Gastroesophageal sphincter (tissue), 4 donors: ENCODE measurements at regions not wholly inside any gene's neighbourhood (a gene's known extent, or its start where the extent isn't known, plus 50 kb on each side); places are given as distances from the start of the nearest gene placed in this dataset.
"Not testable (repeated sequence)": the region's sequence is repeated elsewhere in the genome, so short reads cannot be mapped to it uniquely, and the experiment has no call there.

Experiments used
- ATAC-seq: fragments of 150-250 bp; one replicate; pipeline ENCODE4 v1.9.1; 2016; ENCODE audit warnings: mild to moderate bottlenecking, moderate library complexity
- H3K27ac ChIP-seq, 4 donors: fragments of 200-600 bp; sonication (generic) in 3 of 4; 1 replicate in 3 of 4; 2 replicates in 1 of 4; pipeline ENCODE4 v1.5.1; 2016 to 2019
- H3K27me3 ChIP-seq: fragments of 200-600 bp; sonication (generic); one replicate; pipeline ENCODE4 v1.5.1; 2019
- H3K36me3 ChIP-seq, 2 donors: fragments of 200-600 bp; sonication (generic); one replicate each; pipeline ENCODE4 v1.5.1; 2019; ENCODE audit warnings: control low read depth in 1 of 2
- H3K4me1 ChIP-seq, 3 donors: fragments of 200-600 bp; sonication (generic); 1 replicate in 2 of 3; 2 replicates in 1 of 3; pipeline ENCODE4 v1.5.1; 2016 to 2019; ENCODE audit warnings: control low read depth in 2 of 3
- H3K4me3 ChIP-seq, 2 donors: fragments of 200-600 bp; sonication (generic); one replicate each; pipeline ENCODE4 v1.5.1; 2019; ENCODE audit warnings: mild to moderate bottlenecking in 1 of 2, moderate library complexity in 1 of 2
- H3K9me3 ChIP-seq, 3 donors: fragments of 200-600 bp; sonication (generic); one replicate each; pipeline ENCODE4 v1.5.1; 2017 to 2019; ENCODE audit warnings: control low read depth in 2 of 3
- CTCF ChIP-seq, 4 experiments: fragments of 200-600 bp in 2 of 4; fragments of 450-650 bp in 2 of 4; sonication (generic) in 1 of 4; IDR thresholded peaks; one replicate each; pipeline ENCODE4 v1.5.1; 2017 to 2019; ENCODE audit warnings: antibody characterized with exemption in 4 of 4, mild to moderate bottlenecking in 2 of 4, moderate library complexity in 2 of 4
- EP300 ChIP-seq: sonication (generic); formaldehyde crosslinking; IDR thresholded peaks from one replicate; pipeline ENCODE4 v1.6.1; 2017; ENCODE audit warnings: antibody characterized with exemption, mild to moderate bottlenecking
- POLR2A ChIP-seq, 2 donors: fragments of 450-650 bp; IDR thresholded peaks; one replicate each; pipeline ENCODE4 v1.6.1; 2017; ENCODE audit warnings: antibody characterized with exemption in 2 of 2, mild to moderate bottlenecking in 2 of 2, moderate library complexity in 1 of 2
- POLR2AphosphoS5 ChIP-seq: sonication (generic); formaldehyde crosslinking; IDR thresholded peaks from one replicate; pipeline ENCODE4 v1.6.1; 2017; ENCODE audit warnings: antibody characterized with exemption
- WGBS, 2 donors: methylation state at CpG; one replicate each; pipeline ENCODE4 v1.1.5; 2018; ENCODE audit warnings: low coverage in 1 of 2; 5-methylcytosine and 5-hydroxymethylcytosine counted together

GRCh38 chr1:56097713-56098112 lies 481.6 kb downstream of the PLPP3 start:
- TF ChIP-seq POLR2A (IDR thresholded peaks at IDR 0.05) = no peak
- no peak for TF ChIP-seq CTCF (IDR thresholded peaks at IDR 0.05)
- no peak for TF ChIP-seq EP300
- TF ChIP-seq POLR2AphosphoS5 = no peak
- no peaks in the 10 kb centered on the region for H3K9me3 ChIP-seq
- no peaks in the 10 kb centered on the region for H3K4me1 ChIP-seq
- no peak for ATAC-seq
- WGBS, 2 donors = 82 to 96% methylated on average over 2 of the region's 2 CpGs
- H3K4me3 ChIP-seq = no peak overlapping the region
- no peaks in the 10 kb centered on the region for H3K36me3 ChIP-seq
- no peak overlapping the region for H3K27ac ChIP-seq
- no peaks in the 10 kb centered on the region for H3K27me3 ChIP-seq

DNA sequence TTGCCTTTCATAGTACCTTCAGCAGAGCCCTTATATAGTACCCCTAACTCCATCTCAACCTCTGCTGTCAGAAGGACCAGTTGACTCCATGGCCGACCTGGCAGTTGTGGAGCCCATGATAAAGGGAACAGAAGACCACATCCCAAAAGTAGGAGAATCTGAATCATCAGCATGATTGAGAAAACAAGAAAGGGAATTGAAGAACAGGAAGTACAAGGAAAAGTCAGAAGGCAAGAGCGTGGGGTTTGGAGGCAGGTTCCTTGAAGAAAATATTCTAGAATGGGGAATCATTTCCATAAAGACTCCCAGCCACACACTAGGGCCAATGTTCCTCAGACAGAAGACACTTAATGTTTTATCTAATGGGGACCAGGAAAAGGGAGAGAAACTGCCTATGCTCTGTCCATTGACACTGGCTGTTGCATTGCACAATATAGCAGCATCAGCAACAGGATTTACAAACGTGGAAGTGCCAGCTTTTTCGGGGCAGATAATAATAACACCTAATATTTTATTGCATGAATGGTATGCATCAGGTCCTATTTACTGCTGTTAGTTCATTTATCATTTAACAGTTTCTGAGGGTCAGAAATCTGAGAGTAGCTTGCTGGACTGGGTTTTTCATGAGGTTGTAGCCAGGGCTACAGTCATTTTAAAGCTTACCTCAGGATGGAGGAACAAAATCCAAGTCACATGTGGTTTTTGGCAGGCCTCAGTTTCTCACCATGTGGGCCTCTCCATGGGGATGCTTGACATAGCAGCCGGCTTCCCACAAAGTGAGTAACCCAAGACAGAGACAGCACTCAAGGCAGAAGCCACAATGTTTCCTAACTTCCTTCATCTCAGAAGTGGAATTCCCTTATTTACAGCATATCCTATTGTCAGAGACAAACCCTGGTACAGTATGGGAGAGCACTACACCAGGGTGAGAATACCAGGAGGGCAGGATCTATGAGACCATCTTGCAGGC lies 483.4 kb downstream of the PLPP3 start:
- WGBS, 2 donors = 46 to 58% methylated on average over 4 of the region's 5 CpGs
- Histone ChIP-seq H3K9me3 (no peaks in the 10 kb centered on the region), H3K27me3 (no peaks in the 10 kb centered on the region), H3K4me3 (no peak overlapping the region), H3K4me1 (no peaks in the 10 kb centered on the region), H3K27ac (no peak overlapping the region), H3K36me3 (no peaks in the 10 kb centered on the region)
- peak; percentile 61 for ATAC-seq
- TF ChIP-seq POLR2A (IDR thresholded peaks at IDR 0.05) (no peak), POLR2AphosphoS5 (no peak), CTCF (IDR thresholded peaks at IDR 0.05) (no peak), EP300 (no peak)

DNA sequence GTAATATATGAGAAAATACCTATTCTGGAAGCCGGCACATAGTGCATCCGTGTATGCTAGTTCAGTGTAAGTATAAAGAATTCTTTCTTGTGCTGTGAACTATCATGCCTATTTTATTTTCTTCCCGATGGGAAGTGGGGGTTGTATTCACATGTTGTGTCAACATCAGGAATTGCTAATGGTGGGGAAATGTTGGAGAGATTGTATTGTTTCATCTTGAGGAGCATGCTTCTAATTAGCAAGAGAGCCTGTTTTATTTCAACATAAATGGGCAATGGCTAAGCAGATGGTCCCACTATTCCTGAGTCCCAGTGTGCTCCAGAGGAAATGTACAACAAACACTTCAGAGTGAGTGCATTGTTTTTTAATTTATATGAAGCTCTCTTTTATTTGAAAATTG lies 485.2 kb downstream of the PLPP3 start:
- H3K27ac ChIP-seq = no peak overlapping the region
- WGBS, 2 donors = 78 to 80% methylated on average over 3 of the region's 3 CpGs
- H3K27me3 ChIP-seq = no peaks in the 10 kb centered on the region
- H3K4me3 ChIP-seq = no peak overlapping the region
- no peaks in the 10 kb centered on the region for H3K9me3 ChIP-seq
- ATAC-seq = no peak
- no peak for TF ChIP-seq EP300
- TF ChIP-seq POLR2A (IDR thresholded peaks at IDR 0.05) = no peak
- TF ChIP-seq CTCF (IDR thresholded peaks at IDR 0.05) = no peak
- TF ChIP-seq POLR2AphosphoS5 = no peak
- no peaks in the 10 kb centered on the region for H3K4me1 ChIP-seq
- no peaks in the 10 kb centered on the region for H3K36me3 ChIP-seq

- Histone ChIP-seq H3K4me3 (no peak overlapping the region), H3K27ac (no peak overlapping the region), H3K36me3 (no peaks in the 10 kb centered on the region), H3K4me1 (no peaks in the 10 kb centered on the region), H3K9me3 (no peaks in the 10 kb centered on the region), H3K27me3 (no peaks in the 10 kb centered on the region)
- TF ChIP-seq CTCF (IDR thresholded peaks at IDR 0.05) (no peak), POLR2A (IDR thresholded peaks at IDR 0.05) (no peak), POLR2AphosphoS5 (no peak), EP300 (no peak)
- ATAC-seq = no peak
- WGBS, 2 donors = 76 to 86% methylated on average over 1 to 2 of the region's 2 CpGs
Observed at GRCh38 chr1:56092684-56093570, 486.4 kb downstream of the PLPP3 start.

DNA sequence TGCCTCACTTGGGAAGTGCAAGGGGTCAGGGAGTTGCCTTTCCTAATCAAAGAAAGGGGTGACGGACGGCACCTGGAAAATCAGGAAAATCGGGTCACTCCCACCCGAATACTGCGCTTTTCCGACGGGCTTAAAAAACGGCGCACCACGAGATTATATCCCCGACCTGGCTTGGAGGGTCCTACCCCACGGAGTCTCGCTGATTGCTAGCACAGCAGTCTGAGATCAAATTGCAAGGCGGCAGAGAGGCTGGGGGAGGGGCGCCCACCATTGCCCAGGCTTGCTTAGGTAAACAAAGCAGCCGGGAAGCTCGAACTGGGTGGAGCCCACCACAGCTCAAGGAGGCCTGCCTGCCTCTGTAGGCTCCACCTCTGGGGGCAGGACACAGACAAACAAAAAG lies 489.5 kb downstream of the PLPP3 start:
- H3K9me3 ChIP-seq, H3K27me3 ChIP-seq, H3K4me3 ChIP-seq, H3K27ac ChIP-seq, ATAC-seq, H3K4me1 ChIP-seq, H3K36me3 ChIP-seq: not testable (repeated sequence)
- no CpG with 5 or more reads among the region's 17 CpGs for WGBS, 2 donors
